H1 (cell line): ENCODE measurements at regions not wholly inside any gene's neighbourhood (a gene's known extent, or its start where the extent isn't known, plus 50 kb on each side); places are given as distances from the start of the nearest gene placed in this dataset.
A peak's percentile ranks its signal among the peaks of the same experiment; 100 is the strongest.

ENCODE experiments used
- CTCF ChIA-PET: fragments of 300-600 bp; sonication (Branson Sonifier 250); formaldehyde crosslinking; loops from one replicate; lab custom pipeline; 2021; ENCODE audit not compliant: partially characterized antibody; lab: Charles Lee
- POLR2A ChIA-PET: fragments of 300-600 bp; sonication (Branson Sonifier 250); formaldehyde crosslinking; loops from one replicate; lab custom pipeline; 2021; ENCODE audit warnings: inconsistent platforms; ENCODE audit not compliant: partially characterized antibody; lab: Charles Lee
- DNase-seq, 2 experiments: peaks; one replicate each; pipeline versions ENCODE4 v3.0.0 to v3.0.0-alpha.2; 2010 to 2022; ENCODE audit warnings: low spot score in 2 of 2, low read depth in 1 of 2, mixed read lengths in 1 of 2
- FAIRE-seq: peaks from 2 replicates; lab custom pipeline; 2011; peaks lifted over from hg19 to GRCh38; lab: Jason Lieb, UNC
- H2AFZ ChIP-seq: 2 replicates; pipeline ENCODE4 v1.8.1; 2012; ENCODE audit warnings: low read length, inconsistent platforms
- H2AK5ac ChIP-seq: 2 replicates; pipeline ENCODE4 v1.6.1; 2013; ENCODE audit warnings: low read depth, low read length
- H2BK120ac ChIP-seq: replicated peaks from 2 replicates; pipeline ENCODE3; 2013; ENCODE audit warnings: low read depth, low read length, inconsistent platforms
- H2BK12ac ChIP-seq: 2 replicates; pipeline ENCODE4 v1.6.1; 2013; ENCODE audit warnings: low read depth, low read length
- H2BK15ac ChIP-seq: 2 replicates; pipeline ENCODE4 v1.6.1; 2013; ENCODE audit warnings: low read length
- H2BK20ac ChIP-seq: 2 replicates; pipeline ENCODE4 v1.6.1; 2013; ENCODE audit warnings: low read length
- H2BK5ac ChIP-seq: 2 replicates; pipeline ENCODE4 v1.6.1; 2013; ENCODE audit warnings: low read depth, low read length
- H3K14ac ChIP-seq: 2 replicates; pipeline ENCODE4 v1.6.1; 2013; ENCODE audit warnings: inconsistent platforms; ENCODE audit not compliant: insufficient read length
- H3K18ac ChIP-seq: 2 replicates; pipeline ENCODE4 v1.6.1; 2013; ENCODE audit warnings: low read length; ENCODE audit errors: extremely low read depth
- H3K23ac ChIP-seq: 2 replicates; pipeline ENCODE4 v1.6.1; 2013; ENCODE audit warnings: inconsistent platforms; ENCODE audit not compliant: insufficient read length
- H3K23me2 ChIP-seq: 2 replicates; pipeline ENCODE4 v1.6.1; 2013; ENCODE audit warnings: low read depth, low read length
- H3K27ac ChIP-seq: 2 replicates; pipeline ENCODE4 v1.6.1; 2011; ENCODE audit warnings: low read depth, low read length, inconsistent platforms
- H3K27me3 ChIP-seq, 4 experiments: replicated peaks in 1 of 4; 1 replicate in 1 of 4; 2 replicates in 3 of 4; pipeline versions ENCODE4 v1.6.1 to v1.8.1; 2011 to 2013; ENCODE audit warnings: low read length in 3 of 4, mild to moderate bottlenecking in 3 of 4, inconsistent platforms in 2 of 4, mixed read lengths in 2 of 4, moderate library complexity in 1 of 4; ENCODE audit not compliant: control insufficient read depth in 3 of 4, insufficient read depth in 3 of 4; ENCODE audit errors: extremely low read depth in 1 of 4
- H3K36me3 ChIP-seq, 4 experiments: 2 replicates each; pipeline versions ENCODE4 v1.6.1 to v1.8.1; 2011 to 2013; ENCODE audit warnings: mild to moderate bottlenecking in 4 of 4, low read length in 3 of 4, moderate library complexity in 2 of 4, control low read depth in 1 of 4, inconsistent platforms in 1 of 4; ENCODE audit not compliant: insufficient read depth in 4 of 4, control insufficient read depth in 2 of 4
- H3K4ac ChIP-seq: replicated peaks from 2 replicates; pipeline ENCODE3; 2013; ENCODE audit warnings: low read length, low read depth, mixed read lengths, inconsistent platforms; ENCODE audit not compliant: insufficient read length
- H3K4me1 ChIP-seq, 4 experiments: replicated peaks in 1 of 4; 1 replicate in 1 of 4; 2 replicates in 3 of 4; pipeline versions ENCODE4 v1.6.1 to v1.8.1; 2011 to 2013; ENCODE audit warnings: low read length in 3 of 4, inconsistent platforms in 2 of 4, mixed read lengths in 1 of 4; ENCODE audit not compliant: insufficient read depth in 4 of 4, control insufficient read depth in 3 of 4
- H3K4me2 ChIP-seq, 2 experiments: 2 replicates each; pipeline versions ENCODE4 v1.6.1 to v1.8.1; 2011 to 2013; ENCODE audit warnings: low read depth in 2 of 2, low read length in 2 of 2, control low read depth in 1 of 2, inconsistent platforms in 1 of 2, mild to moderate bottlenecking in 1 of 2; ENCODE audit not compliant: insufficient read depth in 1 of 2
- H3K4me3 ChIP-seq, 4 experiments: fragments of 200-600, 300-600 bp in 1 of 4; sonication (generic), shearing (Covaris generic), sonication (Bioruptor Twin) in 1 of 4; 2 replicates each; pipeline versions ENCODE4 v1.5.1 to v1.8.1; 2011 to 2016; ENCODE audit warnings: low read length in 4 of 4, low read depth in 3 of 4, control low read depth in 2 of 4, inconsistent platforms in 2 of 4, mild to moderate bottlenecking in 2 of 4, mixed read lengths in 1 of 4, moderate library complexity in 1 of 4; ENCODE audit not compliant: insufficient read depth in 2 of 4; ENCODE audit errors: extremely low read depth in 1 of 4
- H3K56ac ChIP-seq: replicated peaks from 2 replicates; pipeline ENCODE3; 2013; ENCODE audit warnings: low read depth, mild to moderate bottlenecking, mixed read lengths, low read length, inconsistent platforms; ENCODE audit not compliant: insufficient read length
- H3K79me1 ChIP-seq: 2 replicates; pipeline ENCODE4 v1.6.1; 2013; ENCODE audit warnings: low read depth, low read length, control low read depth
- H3K79me2 ChIP-seq, 2 experiments: 2 replicates each; pipeline versions ENCODE4 v1.6.1 to v1.8.1; 2012 to 2013; ENCODE audit warnings: low read length in 2 of 2, mild to moderate bottlenecking in 2 of 2, inconsistent platforms in 1 of 2; ENCODE audit not compliant: insufficient read depth in 2 of 2, control insufficient read depth in 1 of 2
- H3K9ac ChIP-seq, 4 experiments: replicated peaks in 1 of 4; 1 replicate in 1 of 4; 2 replicates in 3 of 4; pipeline versions ENCODE4 v1.6.1 to v1.8.1; 2011 to 2013; ENCODE audit warnings: low read depth in 3 of 4, low read length in 3 of 4, control low read depth in 2 of 4, mild to moderate bottlenecking in 2 of 4, moderate library complexity in 2 of 4, inconsistent platforms in 1 of 4; ENCODE audit errors: extremely low read depth in 1 of 4
- H3K9me3 ChIP-seq, 2 experiments: 2 replicates each; pipeline versions ENCODE4 v1.6.1 to v1.8.1; 2012 to 2013; ENCODE audit warnings: mild to moderate bottlenecking in 2 of 2, moderate library complexity in 2 of 2, control low read depth in 1 of 2, inconsistent platforms in 1 of 2, low read depth in 1 of 2, low read length in 1 of 2, mixed read lengths in 1 of 2; ENCODE audit not compliant: insufficient read depth in 2 of 2
- H4K20me1 ChIP-seq, 2 experiments: replicated peaks in 1 of 2; 2 replicates each; pipeline versions ENCODE3 to v1.8.1; 2011 to 2013; ENCODE audit warnings: inconsistent platforms in 2 of 2, low read length in 2 of 2, mild to moderate bottlenecking in 1 of 2; ENCODE audit not compliant: insufficient read depth in 2 of 2, control insufficient read depth in 1 of 2
- H4K5ac ChIP-seq: 2 replicates; pipeline ENCODE4 v1.6.1; 2013; ENCODE audit warnings: low read length, low read depth, mixed read lengths, inconsistent platforms; ENCODE audit not compliant: insufficient read length
- H4K8ac ChIP-seq: 2 replicates; pipeline ENCODE4 v1.8.0; 2013; ENCODE audit warnings: mild to moderate bottlenecking, moderate library complexity, low read length, inconsistent platforms; ENCODE audit not compliant: insufficient read depth; ENCODE audit errors: extremely low read depth
- H4K91ac ChIP-seq: replicated peaks from 2 replicates; pipeline ENCODE3; 2013; ENCODE audit warnings: low read length, mixed read lengths, inconsistent platforms; ENCODE audit not compliant: insufficient read length
- ASH2L ChIP-seq: fragments of 200-600, 300-600 bp; sonication (generic); IDR thresholded peaks from one replicate; pipeline ENCODE4 v1.7.1; 2017; ENCODE audit warnings: low read length
- GTF2F1 ChIP-seq: IDR thresholded peaks from 2 replicates; pipeline ENCODE4 v1.6.1; 2012; ENCODE audit warnings: low read depth, low read length, improper control_type of control experiment, borderline replicate concordance
- RFX5 ChIP-seq: IDR thresholded peaks from 2 replicates; pipeline ENCODE4 v1.6.1; 2011; ENCODE audit warnings: low read depth, low read length, improper control_type of control experiment, borderline replicate concordance
- SIRT6 ChIP-seq: IDR thresholded peaks from one replicate; pipeline ENCODE4 v1.7.1; 2012; ENCODE audit warnings: low read length, inconsistent platforms
- WGBS, 2 experiments: shearing (Covaris generic) in 1 of 2; methylation state at CpG; one replicate each; pipeline versions ENCODE4 v1.1.6 to v1.1.7; 2013 to 2015; ENCODE audit warnings: low lambda C conversion rate in 2 of 2, mixed read lengths in 2 of 2, inconsistent platforms in 1 of 2, low coverage in 1 of 2, missing lambda C conversion rate in 1 of 2; ENCODE audit not compliant: insufficient replicate concordance in 2 of 2, insufficient coverage in 1 of 2, insufficient read length in 1 of 2; ENCODE audit errors: extremely low coverage in 1 of 2, missing lambda C conversion rate in 1 of 2; 5-methylcytosine and 5-hydroxymethylcytosine counted together

DNA sequence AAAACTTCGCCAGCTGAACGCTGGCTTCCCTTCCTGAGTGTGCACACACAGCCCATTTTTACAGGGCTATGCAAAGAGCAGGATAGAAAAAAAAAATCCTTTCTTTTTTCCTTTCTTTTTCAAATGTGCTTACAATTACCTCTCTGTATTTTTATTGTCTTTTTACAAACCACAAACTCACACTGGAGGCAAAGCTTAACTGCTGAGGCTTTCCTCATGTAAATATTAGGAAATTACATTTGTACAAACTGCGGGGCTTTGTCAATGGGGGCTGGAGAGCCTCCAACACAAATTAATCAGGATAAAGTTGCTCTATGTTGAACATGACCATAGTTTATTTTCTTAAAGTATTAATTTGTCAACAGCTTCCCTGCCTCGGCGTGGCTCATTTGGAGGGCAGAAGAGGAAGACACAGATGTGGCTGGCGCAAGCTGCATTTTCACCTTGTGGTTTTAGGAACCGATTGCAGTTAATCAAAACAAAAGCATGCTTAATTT, 411.7 kb upstream of the MKI67 start:
- Histone ChIP-seq H2AK5ac (no peak overlapping the region), H2BK12ac (no peak overlapping the region), H3K4me1 (peaks cover 2 to 26% (median 19%) of the 10 kb centered on the region in 4 experiments; a peak in 6 of 7 replicates), H2BK15ac (no peak overlapping the region), H2BK5ac (no peak overlapping the region; the same call in 1 of the 2 replicates), H2BK120ac (peak overlapping the region; percentile 73), H4K20me1 (no peaks in the 10 kb centered on the region), H3K9ac (no peak overlapping the region; a peak in 1 of 7 replicates), H3K27ac (no peak overlapping the region), H3K14ac (no peak overlapping the region), H3K23ac (no peak overlapping the region), H4K5ac (no peak overlapping the region), H2BK20ac (peak overlapping the region; percentile 87; the same call in 1 of the 2 replicates)
- CTCF ChIA-PET, result interaction anchor here (0.5 to 6.1 kb wide), 12 partner anchors 9 to 493 kb away, joined by 3 to 52 read pairs (median 3); no protein-coding TSS in a partner anchor
- peak; percentile 75 for FAIRE-seq
- WGBS, 2 experiments, result 43% methylated on average over 7 of the region's 7 CpGs; no CpG with 5 or more reads in 1 of the 2 experiments
- TF ChIP-seq GTF2F1, result no peak
- TF ChIP-seq RFX5, result no peak
- TF ChIP-seq SIRT6, result no peak
- TF ChIP-seq ASH2L, result no peak
- TF ChIP-seq, all 59 proteins: peak for 0
- H4K91ac ChIP-seq, result peak overlapping the region; percentile 86
- H3K4ac ChIP-seq, result no peak overlapping the region
- no peaks in the 10 kb centered on the region for H3K79me2 ChIP-seq
- POLR2A ChIA-PET, result interaction anchor here (1.8 kb wide), 1 partner anchor 9 kb away, joined by 8 read pairs; no protein-coding TSS in a partner anchor
- DNase-seq, result no peak
- no peaks in the 10 kb centered on the region for H3K79me1 ChIP-seq
- H3K27me3 ChIP-seq, result peaks cover 0 to 3% (median under 1%) of the 10 kb centered on the region in 4 experiments; a peak in 1 of 7 replicates
- H3K9me3 ChIP-seq, result no peaks in the 10 kb centered on the region
- H2AFZ ChIP-seq, result no peak overlapping the region
- no peak overlapping the region for H3K56ac ChIP-seq
- H3K18ac ChIP-seq, result no peak overlapping the region
- no peak overlapping the region for H4K8ac ChIP-seq
- peaks cover 6% of the 10 kb centered on the region; the same call in 1 of the 2 replicates for H3K23me2 ChIP-seq
- peak overlapping the region in 1 of 4 experiments; percentile 20; a peak in 2 of 8 replicates for H3K4me3 ChIP-seq
- H3K4me2 ChIP-seq, result peak overlapping the region; percentile 39 to 99
- no peaks in the 10 kb centered on the region for H3K36me3 ChIP-seq
